Gastroesophageal sphincter (tissue), 3 donors: ENCODE measurements at regions not wholly inside any gene's neighbourhood (a gene's known extent, or its start where the extent isn't known, plus 50 kb on each side); places are given as distances from the start of the nearest gene placed in this dataset.

Experiments
- EP300 ChIP-seq: sonication (generic); formaldehyde crosslinking; IDR thresholded peaks from one replicate; pipeline ENCODE4 v1.6.1; 2017; ENCODE audit warnings: antibody characterized with exemption, mild to moderate bottlenecking
- POLR2A ChIP-seq, 2 donors: fragments of 450-650 bp; IDR thresholded peaks; one replicate each; pipeline ENCODE4 v1.6.1; 2017; ENCODE audit warnings: antibody characterized with exemption in 2 of 2, mild to moderate bottlenecking in 2 of 2, moderate library complexity in 1 of 2
- POLR2AphosphoS5 ChIP-seq: sonication (generic); formaldehyde crosslinking; IDR thresholded peaks from one replicate; pipeline ENCODE4 v1.6.1; 2017; ENCODE audit warnings: antibody characterized with exemption
- TF ChIP-seq, protein P1 (sequence below), 4 experiments: fragments of 200-600 bp in 2 of 4; fragments of 450-650 bp in 2 of 4; sonication (generic) in 1 of 4; IDR thresholded peaks; one replicate each; pipeline ENCODE4 v1.5.1; 2017 to 2019; ENCODE audit warnings: antibody characterized with exemption in 4 of 4, mild to moderate bottlenecking in 2 of 4, moderate library complexity in 2 of 4

DNA sequence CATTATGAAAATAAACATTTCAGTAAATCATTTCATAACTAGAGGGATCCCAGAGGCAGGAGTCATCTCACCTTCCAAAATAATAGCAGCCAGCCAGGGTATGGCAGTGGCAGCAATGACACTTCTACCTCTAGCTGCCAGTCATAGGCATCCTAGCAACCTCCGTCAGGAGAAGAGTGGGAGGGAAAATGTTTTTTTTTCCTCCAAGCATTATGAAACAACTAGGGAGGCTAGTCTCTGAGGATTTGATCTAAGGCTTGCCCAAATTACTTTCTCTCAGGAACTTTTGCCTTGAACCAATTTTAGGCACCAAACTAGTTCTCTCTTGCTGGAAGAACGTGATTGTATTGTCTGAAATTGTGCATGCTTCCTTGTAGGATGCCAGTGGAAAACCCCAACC is 208.7 kb upstream of the PREP start:
- no peak for TF ChIP-seq POLR2A (IDR thresholded peaks at IDR 0.05)
- TF ChIP-seq POLR2AphosphoS5 = no peak
- TF ChIP-seq, protein P1, sequence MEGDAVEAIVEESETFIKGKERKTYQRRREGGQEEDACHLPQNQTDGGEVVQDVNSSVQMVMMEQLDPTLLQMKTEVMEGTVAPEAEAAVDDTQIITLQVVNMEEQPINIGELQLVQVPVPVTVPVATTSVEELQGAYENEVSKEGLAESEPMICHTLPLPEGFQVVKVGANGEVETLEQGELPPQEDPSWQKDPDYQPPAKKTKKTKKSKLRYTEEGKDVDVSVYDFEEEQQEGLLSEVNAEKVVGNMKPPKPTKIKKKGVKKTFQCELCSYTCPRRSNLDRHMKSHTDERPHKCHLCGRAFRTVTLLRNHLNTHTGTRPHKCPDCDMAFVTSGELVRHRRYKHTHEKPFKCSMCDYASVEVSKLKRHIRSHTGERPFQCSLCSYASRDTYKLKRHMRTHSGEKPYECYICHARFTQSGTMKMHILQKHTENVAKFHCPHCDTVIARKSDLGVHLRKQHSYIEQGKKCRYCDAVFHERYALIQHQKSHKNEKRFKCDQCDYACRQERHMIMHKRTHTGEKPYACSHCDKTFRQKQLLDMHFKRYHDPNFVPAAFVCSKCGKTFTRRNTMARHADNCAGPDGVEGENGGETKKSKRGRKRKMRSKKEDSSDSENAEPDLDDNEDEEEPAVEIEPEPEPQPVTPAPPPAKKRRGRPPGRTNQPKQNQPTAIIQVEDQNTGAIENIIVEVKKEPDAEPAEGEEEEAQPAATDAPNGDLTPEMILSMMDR (IDR thresholded peaks at IDR 0.05) = no peak
- TF ChIP-seq EP300 = no peak
